ENCODE measurements at regions not wholly inside any gene's neighbourhood (a gene's known extent, or its start where the extent isn't known, plus 50 kb on each side); places are given as distances from the start of the nearest gene placed in this dataset.

- in situ Hi-C loops (cut with MboI; ENCODE audit: low sequenced_read_pairs) (no loop called here), dilution Hi-C loops (cut with HindIII; ENCODE audit: low sequenced_read_pairs, unreplicated experiment) (no loop called here), intact Hi-C loops (cut with micrococcal nuclease) (no loop called here)
- no peak overlapping the region for H3K4me3 ChIP-seq (ENCODE audit: insufficient read depth, low read depth, low read length)
- no peak overlapping the region for H2BK20ac ChIP-seq (ENCODE audit: low read depth, low read length)
- H3K4me2 ChIP-seq (ENCODE audit: low read depth, low read length): no peak overlapping the region
- TF ChIP-seq BHLHE40 (IDR thresholded peaks at IDR 0.05; ENCODE audit: low read depth, low read length) (no peak), CHD1 (IDR thresholded peaks at IDR 0.05; ENCODE audit: low read depth, low read length) (no peak), MAFK (IDR thresholded peaks at IDR 0.05; ENCODE audit: low read depth, low read length) (no peak), MAZ (IDR thresholded peaks at IDR 0.05; ENCODE audit: borderline replicate concordance, low read depth, low read length) (no peak), RCOR1 (IDR thresholded peaks at IDR 0.05; ENCODE audit: insufficient replicate concordance, low read length) (no peak), CEBPB (IDR thresholded peaks at IDR 0.05; ENCODE audit: low read depth, low read length) (no peak), USF2 (IDR thresholded peaks at IDR 0.05; ENCODE audit: low read depth, low read length) (no peak)
- TF ChIP-seq, protein P1, sequence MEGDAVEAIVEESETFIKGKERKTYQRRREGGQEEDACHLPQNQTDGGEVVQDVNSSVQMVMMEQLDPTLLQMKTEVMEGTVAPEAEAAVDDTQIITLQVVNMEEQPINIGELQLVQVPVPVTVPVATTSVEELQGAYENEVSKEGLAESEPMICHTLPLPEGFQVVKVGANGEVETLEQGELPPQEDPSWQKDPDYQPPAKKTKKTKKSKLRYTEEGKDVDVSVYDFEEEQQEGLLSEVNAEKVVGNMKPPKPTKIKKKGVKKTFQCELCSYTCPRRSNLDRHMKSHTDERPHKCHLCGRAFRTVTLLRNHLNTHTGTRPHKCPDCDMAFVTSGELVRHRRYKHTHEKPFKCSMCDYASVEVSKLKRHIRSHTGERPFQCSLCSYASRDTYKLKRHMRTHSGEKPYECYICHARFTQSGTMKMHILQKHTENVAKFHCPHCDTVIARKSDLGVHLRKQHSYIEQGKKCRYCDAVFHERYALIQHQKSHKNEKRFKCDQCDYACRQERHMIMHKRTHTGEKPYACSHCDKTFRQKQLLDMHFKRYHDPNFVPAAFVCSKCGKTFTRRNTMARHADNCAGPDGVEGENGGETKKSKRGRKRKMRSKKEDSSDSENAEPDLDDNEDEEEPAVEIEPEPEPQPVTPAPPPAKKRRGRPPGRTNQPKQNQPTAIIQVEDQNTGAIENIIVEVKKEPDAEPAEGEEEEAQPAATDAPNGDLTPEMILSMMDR (conservative IDR thresholded peaks at IDR 0.05; ENCODE audit: low read depth, low read length): no peak
- no peak overlapping the region for H2BK5ac ChIP-seq (ENCODE audit: low read depth, low read length, poor library complexity, severe bottlenecking)
- no peak overlapping the region for H3K4ac ChIP-seq (ENCODE audit: low read depth, low read length)
- no peaks in the 10 kb centered on the region for H4K20me1 ChIP-seq (ENCODE audit: insufficient read depth, low read length)
- ChIA-PET CTCF (interaction anchor here (0.6 kb wide), 1 partner anchor 203 kb away, joined by 4 read pairs; no protein-coding TSS in a partner anchor), POLR2A (ENCODE audit: unreplicated experiment) (no interaction called here)
- H2AFZ ChIP-seq (replicated peaks; ENCODE audit: low read length, poor library complexity): no peak overlapping the region
- no peak overlapping the region for H3K18ac ChIP-seq (ENCODE audit: low read depth, low read length)
- no peak overlapping the region for H4K5ac ChIP-seq (ENCODE audit: low read depth, low read length)
- H4K91ac ChIP-seq (ENCODE audit: insufficient read depth, low read depth, low read length): no peak overlapping the region
- no peak overlapping the region for H4K8ac ChIP-seq (ENCODE audit: low read depth in 2 of 2, low read length in 2 of 2)
- H3K23ac ChIP-seq (ENCODE audit: low read depth, low read length): no peak overlapping the region
- BruUV-seq (replicated peaks): no TSS peak
- no peaks in the 10 kb centered on the region for H3K79me1 ChIP-seq (ENCODE audit: low read depth in 1 of 2, low read length in 2 of 2)
- H3K9ac ChIP-seq (ENCODE audit: low read depth, low read length): no peak overlapping the region
- H3K9me1 ChIP-seq (ENCODE audit: insufficient read depth, low read length): no peaks in the 10 kb centered on the region
- H3K27me3 ChIP-seq (ENCODE audit: control insufficient read depth, insufficient read depth, low read length): peaks cover 7% of the 10 kb centered on the region
- H3K4me1 ChIP-seq (ENCODE audit: control insufficient read depth, insufficient read depth, low read length): no peaks in the 10 kb centered on the region
- no peak overlapping the region for H3K56ac ChIP-seq (ENCODE audit: extremely low read depth, insufficient read depth, low read length)
- ATAC-seq (ENCODE audit: low read depth) (no peak), DNase-seq (no peak)
- no peak overlapping the region for H3K14ac ChIP-seq (replicated peaks; ENCODE audit: low read depth, low read length)
- no peak overlapping the region for H2AK9ac ChIP-seq (replicated peaks; ENCODE audit: low read depth, low read length, poor library complexity)
- no peak overlapping the region for H2BK15ac ChIP-seq (ENCODE audit: low read depth, low read length)
- H2AK5ac ChIP-seq (ENCODE audit: low read depth, low read length): no peak overlapping the region
- H3K9me3 ChIP-seq (ENCODE audit: control insufficient read depth, insufficient read depth, low read length): peaks cover 1% of the 10 kb centered on the region; the same call in 1 of the 2 replicates
- H3K27ac ChIP-seq (ENCODE audit: insufficient read depth, low read length): no peak overlapping the region
- no peak overlapping the region for H2BK120ac ChIP-seq (ENCODE audit: low read depth, low read length)
- no peaks in the 10 kb centered on the region for H3K36me3 ChIP-seq (ENCODE audit: control insufficient read depth, insufficient read depth, low read length)
These were observed 344.9 kb upstream of the SLC14A2 start for GRCh38 chr18:45270289-45270771.

Data from IMR-90 (cell line).